A673 (cell line): ENCODE measurements at regions not wholly inside any gene's neighbourhood (a gene's known extent, or its start where the extent isn't known, plus 50 kb on each side); places are given as distances from the start of the nearest gene placed in this dataset.

Experiments
- CTCF ChIP-seq: fragments of 300-800, 200-600 bp; sonication (generic); conservative IDR thresholded peaks from 2 replicates; pipeline ENCODE4 v1.5.1; 2017; ENCODE audit warnings: low read depth, mild to moderate bottlenecking, antibody characterized with exemption, low read length, moderate library complexity, mixed read lengths
- EZH2 ChIP-seq: fragments of 200-600 bp; sonication (generic); IDR thresholded peaks from 2 replicates; pipeline ENCODE4 v1.6.1; 2017; ENCODE audit warnings: borderline replicate concordance, low read depth, mild to moderate bottlenecking, mixed read lengths, antibody characterized with exemption, low read length; ENCODE audit not compliant: poor library complexity, severe bottlenecking

- TF ChIP-seq CTCF (no peak), EZH2 (no peak)
Observed at GRCh38 chr9:110029429-110029955, 178.5 kb downstream of the C9orf152 start.
